Smooth muscle cell (in vitro differentiated cells): ENCODE measurements at regions not wholly inside any gene's neighbourhood (a gene's known extent, or its start where the extent isn't known, plus 50 kb on each side); places are given as distances from the start of the nearest gene placed in this dataset.

Experiments used
- DNase-seq: peaks from one replicate; lab custom pipeline; 2025; ENCODE audit not compliant: unreplicated experiment; lab: John Stamatoyannopoulos, UW
- H2AFZ ChIP-seq: fragments of 200-600 bp; sonication (generic); 2 replicates; pipeline ENCODE4 v1.6.0; 2016; ENCODE audit warnings: antibody characterized with exemption, low read depth, mild to moderate bottlenecking
- H3F3A ChIP-seq: fragments of 200-600 bp; sonication (generic); 2 replicates; pipeline ENCODE4 v1.6.0; 2017; ENCODE audit warnings: antibody characterized with exemption, low read depth
- H3K27ac ChIP-seq: fragments of 200-600 bp; sonication (generic); 2 replicates; pipeline ENCODE4 v1.5.1; 2016; ENCODE audit warnings: low read depth, mild to moderate bottlenecking
- H3K27me3 ChIP-seq: fragments of 200-600 bp; sonication (generic); 2 replicates; pipeline ENCODE4 v1.6.1; 2016; ENCODE audit warnings: low read depth, mild to moderate bottlenecking
- H3K36me3 ChIP-seq: fragments of 200-600 bp; sonication (generic); 2 replicates; pipeline ENCODE4 v1.5.1; 2016; ENCODE audit warnings: low read depth
- H3K4me1 ChIP-seq: fragments of 200-600 bp; sonication (generic); 2 replicates; pipeline ENCODE4 v1.5.1; 2016; ENCODE audit warnings: low read depth
- H3K4me2 ChIP-seq: fragments of 200-600 bp; sonication (generic); 2 replicates; pipeline ENCODE4 v1.6.0; 2016; ENCODE audit warnings: mild to moderate bottlenecking
- H3K4me3 ChIP-seq: fragments of 200-600 bp; sonication (generic); 2 replicates; pipeline ENCODE4 v1.5.1; 2016; ENCODE audit warnings: mild to moderate bottlenecking
- H3K79me2 ChIP-seq: fragments of 200-600 bp; sonication (generic); 2 replicates; pipeline ENCODE4 v1.6.0; 2016; ENCODE audit warnings: low read depth, mild to moderate bottlenecking
- H3K9ac ChIP-seq: fragments of 200-600 bp; sonication (generic); 2 replicates; pipeline ENCODE4 v1.6.0; 2016; ENCODE audit warnings: low read depth
- H3K9me3 ChIP-seq: fragments of 200-600 bp; sonication (generic); replicated peaks from 2 replicates; pipeline ENCODE4 v1.5.1; 2016; ENCODE audit warnings: low read depth
- H4K20me1 ChIP-seq: fragments of 200-600 bp; sonication (generic); 2 replicates; pipeline ENCODE4 v1.6.0; 2016; ENCODE audit warnings: low read depth
- CTCF ChIP-seq: fragments of 200-600 bp; sonication (generic); IDR thresholded peaks from 2 replicates; pipeline ENCODE4 v1.5.1; 2017; ENCODE audit warnings: borderline replicate concordance, mild to moderate bottlenecking, antibody characterized with exemption; ENCODE audit not compliant: insufficient read depth, poor library complexity, severe bottlenecking
- WGBS: methylation state at CpG from one replicate; pipeline ENCODE4 v1.1.7; 2016; ENCODE audit warnings: low lambda C conversion rate; 5-methylcytosine and 5-hydroxymethylcytosine counted together

GRCh38 chr12:83784298-83784890 lies 1097.7 kb downstream of the TMTC2 start:
- no peak overlapping the region for H3K4me2 ChIP-seq
- H3K4me3 ChIP-seq: no peak overlapping the region
- no peaks in the 10 kb centered on the region for H3K4me1 ChIP-seq
- no peaks in the 10 kb centered on the region for H3K9me3 ChIP-seq
- no peaks in the 10 kb centered on the region for H3F3A ChIP-seq
- no peak for DNase-seq
- no peaks in the 10 kb centered on the region for H3K27me3 ChIP-seq
- no peak overlapping the region for H3K9ac ChIP-seq
- WGBS: 79% methylated on average over 7 of the region's 7 CpGs
- no peak for TF ChIP-seq CTCF
- H3K36me3 ChIP-seq: no peaks in the 10 kb centered on the region
- H3K79me2 ChIP-seq: no peaks in the 10 kb centered on the region
- no peak overlapping the region for H2AFZ ChIP-seq
- no peaks in the 10 kb centered on the region for H4K20me1 ChIP-seq
- H3K27ac ChIP-seq: no peak overlapping the region

GRCh38 chr12:83779526-83779925 lies 1092.8 kb downstream of the TMTC2 start:
- WGBS: 84% methylated on average over 2 of the region's 2 CpGs
- no peak overlapping the region for H3K27ac ChIP-seq
- DNase-seq: no peak
- H3K4me1 ChIP-seq: no peaks in the 10 kb centered on the region
- H3K9ac ChIP-seq: no peak overlapping the region
- H4K20me1 ChIP-seq: no peaks in the 10 kb centered on the region
- H3K9me3 ChIP-seq: no peaks in the 10 kb centered on the region
- no peaks in the 10 kb centered on the region for H3K79me2 ChIP-seq
- H3F3A ChIP-seq: no peaks in the 10 kb centered on the region
- no peak overlapping the region for H2AFZ ChIP-seq
- no peaks in the 10 kb centered on the region for H3K27me3 ChIP-seq
- H3K4me2 ChIP-seq: no peak overlapping the region
- no peaks in the 10 kb centered on the region for H3K36me3 ChIP-seq
- H3K4me3 ChIP-seq: no peak overlapping the region
- no peak for TF ChIP-seq CTCF

- H3K27ac ChIP-seq: no peak overlapping the region
- H3K79me2 ChIP-seq: no peaks in the 10 kb centered on the region
- H3K4me3 ChIP-seq: no peak overlapping the region
- no peak overlapping the region for H2AFZ ChIP-seq
- no peaks in the 10 kb centered on the region for H3K36me3 ChIP-seq
- H3K4me1 ChIP-seq: no peaks in the 10 kb centered on the region
- no peak for DNase-seq
- H3K4me2 ChIP-seq: no peak overlapping the region
- H3K27me3 ChIP-seq: no peaks in the 10 kb centered on the region
- 83% methylated on average over 3 of the region's 3 CpGs for WGBS
- no peaks in the 10 kb centered on the region for H3F3A ChIP-seq
- no peak for TF ChIP-seq CTCF
- H4K20me1 ChIP-seq: no peaks in the 10 kb centered on the region
- H3K9ac ChIP-seq: no peak overlapping the region
- H3K9me3 ChIP-seq: peaks cover 4% of the 10 kb centered on the region
Observed at GRCh38 chr12:83769151-83769550, 1082.4 kb downstream of the TMTC2 start.

- H3K4me1 ChIP-seq: no peaks in the 10 kb centered on the region
- no peak overlapping the region for H3K4me3 ChIP-seq
- H3K36me3 ChIP-seq: no peaks in the 10 kb centered on the region
- no peak for DNase-seq
- TF ChIP-seq CTCF: no peak
- H4K20me1 ChIP-seq: no peaks in the 10 kb centered on the region
- no peaks in the 10 kb centered on the region for H3K9me3 ChIP-seq
- H2AFZ ChIP-seq: no peak overlapping the region
- no peaks in the 10 kb centered on the region for H3K79me2 ChIP-seq
- no peak overlapping the region for H3K9ac ChIP-seq
- H3K27ac ChIP-seq: no peak overlapping the region
- no peaks in the 10 kb centered on the region for H3F3A ChIP-seq
- 74% methylated on average over 1 of the region's 1 CpG for WGBS
- no peaks in the 10 kb centered on the region for H3K27me3 ChIP-seq
- no peak overlapping the region for H3K4me2 ChIP-seq
Observed at GRCh38 chr12:83767723-83768122, 1081.0 kb downstream of the TMTC2 start.
